ENCODE measurements at regions not wholly inside any gene's neighbourhood (a gene's known extent, or its start where the extent isn't known, plus 50 kb on each side); places are given as distances from the start of the nearest gene placed in this dataset.

GRCh38 chr11:22491555-22492225 lies 133.9 kb downstream of the FANCF start:
- Histone ChIP-seq H3K27ac (ENCODE audit: low read length) (no peak overlapping the region), H3K27me3 (ENCODE audit: control insufficient read depth, insufficient read depth) (no peaks in the 10 kb centered on the region), H3K9me3 (ENCODE audit: control insufficient read depth, low read length) (no peaks in the 10 kb centered on the region), H3K4me1 (ENCODE audit: control insufficient read depth, insufficient read depth, low read length) (no peaks in the 10 kb centered on the region), H3K4me3 (ENCODE audit: low read length) (no peak overlapping the region)
- WGBS, result 78% methylated on average over 16 of the region's 16 CpGs
- DNase-seq, result no peak
- ATAC-seq, result no peak
- intact Hi-C loops (cut with DNase I), result no loop called here

GRCh38 chr11:22479971-22480720 lies 142.0 kb downstream of the SLC17A6 start:
- WGBS, result 69% methylated on average over 4 of the region's 4 CpGs
- no peak overlapping the region for H3K4me3 ChIP-seq (ENCODE audit: low read length)
- H3K27me3 ChIP-seq (ENCODE audit: control insufficient read depth, insufficient read depth), result no peaks in the 10 kb centered on the region
- no peak overlapping the region for H3K27ac ChIP-seq (ENCODE audit: low read length)
- intact Hi-C loops (cut with DNase I), result no loop called here
- no peak for ATAC-seq
- DNase-seq, result no peak
- no peaks in the 10 kb centered on the region for H3K4me1 ChIP-seq (ENCODE audit: control insufficient read depth, insufficient read depth, low read length)
- H3K9me3 ChIP-seq (ENCODE audit: control insufficient read depth, low read length), result no peaks in the 10 kb centered on the region

GRCh38 chr11:22479208-22479607 lies 141.0 kb downstream of the SLC17A6 start:
- intact Hi-C loops (cut with DNase I), result no loop called here
- DNase-seq, result no peak
- H3K27ac ChIP-seq (ENCODE audit: low read length), result no peak overlapping the region
- no peaks in the 10 kb centered on the region for H3K9me3 ChIP-seq (ENCODE audit: control insufficient read depth, low read length)
- WGBS, result 64% methylated on average over 1 of the region's 1 CpG
- no peak for ATAC-seq
- H3K4me3 ChIP-seq (ENCODE audit: low read length), result no peak overlapping the region
- no peaks in the 10 kb centered on the region for H3K27me3 ChIP-seq (ENCODE audit: control insufficient read depth, insufficient read depth)
- H3K4me1 ChIP-seq (ENCODE audit: control insufficient read depth, insufficient read depth, low read length), result no peaks in the 10 kb centered on the region

GRCh38 chr11:22478169-22478568 lies 140.0 kb downstream of the SLC17A6 start:
- intact Hi-C loops (cut with DNase I), result no loop called here
- H3K27me3 ChIP-seq (ENCODE audit: control insufficient read depth, insufficient read depth), result no peaks in the 10 kb centered on the region
- H3K4me1 ChIP-seq (ENCODE audit: control insufficient read depth, insufficient read depth, low read length), result no peaks in the 10 kb centered on the region
- H3K9me3 ChIP-seq (ENCODE audit: control insufficient read depth, low read length), result no peaks in the 10 kb centered on the region
- no peak overlapping the region for H3K4me3 ChIP-seq (ENCODE audit: low read length)
- H3K27ac ChIP-seq (ENCODE audit: low read length), result no peak overlapping the region
- ATAC-seq (no peak), DNase-seq (no peak)
- WGBS, result 60% methylated on average over 1 of the region's 1 CpG

- Histone ChIP-seq H3K9me3 (ENCODE audit: control insufficient read depth, low read length) (no peaks in the 10 kb centered on the region), H3K4me3 (ENCODE audit: low read length) (no peak overlapping the region), H3K27me3 (ENCODE audit: control insufficient read depth, insufficient read depth) (no peaks in the 10 kb centered on the region), H3K27ac (ENCODE audit: low read length) (no peak overlapping the region), H3K4me1 (ENCODE audit: control insufficient read depth, insufficient read depth, low read length) (no peaks in the 10 kb centered on the region)
- ATAC-seq (no peak), DNase-seq (no peak)
- intact Hi-C loops (cut with DNase I), result no loop called here
Measured at GRCh38 chr11:22477312-22477711, 139.1 kb downstream of the SLC17A6 start.

GRCh38 chr11:22476589-22476988 lies 138.4 kb downstream of the SLC17A6 start:
- no peaks in the 10 kb centered on the region for H3K9me3 ChIP-seq (ENCODE audit: control insufficient read depth, low read length)
- H3K27ac ChIP-seq (ENCODE audit: low read length), result no peak overlapping the region
- ATAC-seq (no peak), DNase-seq (no peak)
- no peaks in the 10 kb centered on the region for H3K4me1 ChIP-seq (ENCODE audit: control insufficient read depth, insufficient read depth, low read length)
- intact Hi-C loops (cut with DNase I), result no loop called here
- no peaks in the 10 kb centered on the region for H3K27me3 ChIP-seq (ENCODE audit: control insufficient read depth, insufficient read depth)
- 85% methylated on average over 3 of the region's 3 CpGs for WGBS
- no peak overlapping the region for H3K4me3 ChIP-seq (ENCODE audit: low read length)

GRCh38 chr11:22474616-22475015 lies 136.4 kb downstream of the SLC17A6 start:
- Histone ChIP-seq H3K27me3 (ENCODE audit: control insufficient read depth, insufficient read depth) (no peaks in the 10 kb centered on the region), H3K4me1 (ENCODE audit: control insufficient read depth, insufficient read depth, low read length) (no peaks in the 10 kb centered on the region), H3K27ac (ENCODE audit: low read length) (no peak overlapping the region), H3K4me3 (ENCODE audit: low read length) (no peak overlapping the region), H3K9me3 (ENCODE audit: control insufficient read depth, low read length) (no peaks in the 10 kb centered on the region)
- ATAC-seq, result no peak
- WGBS, result 72% methylated on average over 4 of the region's 4 CpGs
- intact Hi-C loops (cut with DNase I), result no loop called here
- DNase-seq, result no peak

GRCh38 chr11:22473586-22473985 lies 135.4 kb downstream of the SLC17A6 start:
- ATAC-seq (no peak), DNase-seq (no peak)
- intact Hi-C loops (cut with DNase I), result no loop called here
- WGBS, result 94% methylated on average over 1 of the region's 1 CpG
- Histone ChIP-seq H3K4me1 (ENCODE audit: control insufficient read depth, insufficient read depth, low read length) (no peaks in the 10 kb centered on the region), H3K27me3 (ENCODE audit: control insufficient read depth, insufficient read depth) (no peaks in the 10 kb centered on the region), H3K9me3 (ENCODE audit: control insufficient read depth, low read length) (no peaks in the 10 kb centered on the region), H3K27ac (ENCODE audit: low read length) (no peak overlapping the region), H3K4me3 (ENCODE audit: low read length) (no peak overlapping the region)

GRCh38 chr11:22472306-22472705 lies 134.1 kb downstream of the SLC17A6 start:
- intact Hi-C loops (cut with DNase I), result no loop called here
- Histone ChIP-seq H3K27ac (ENCODE audit: low read length) (no peak overlapping the region), H3K4me3 (ENCODE audit: low read length) (no peak overlapping the region), H3K9me3 (ENCODE audit: control insufficient read depth, low read length) (no peaks in the 10 kb centered on the region), H3K4me1 (ENCODE audit: control insufficient read depth, insufficient read depth, low read length) (no peaks in the 10 kb centered on the region), H3K27me3 (ENCODE audit: control insufficient read depth, insufficient read depth) (no peaks in the 10 kb centered on the region)
- ATAC-seq, result no peak
- WGBS, result 77% methylated on average over 7 of the region's 7 CpGs
- DNase-seq, result no peak

- H3K27me3 ChIP-seq (ENCODE audit: control insufficient read depth, insufficient read depth), result no peaks in the 10 kb centered on the region
- ATAC-seq, result no peak
- no peak for DNase-seq
- H3K4me3 ChIP-seq (ENCODE audit: low read length), result no peak overlapping the region
- no peaks in the 10 kb centered on the region for H3K4me1 ChIP-seq (ENCODE audit: control insufficient read depth, insufficient read depth, low read length)
- intact Hi-C loops (cut with DNase I), result no loop called here
- no peaks in the 10 kb centered on the region for H3K9me3 ChIP-seq (ENCODE audit: control insufficient read depth, low read length)
- no peak overlapping the region for H3K27ac ChIP-seq (ENCODE audit: low read length)
- 61% methylated on average over 2 of the region's 2 CpGs for WGBS
Measured at GRCh38 chr11:22471385-22471784, 133.2 kb downstream of the SLC17A6 start.

GRCh38 chr11:22467741-22468140 lies 129.6 kb downstream of the SLC17A6 start:
- H3K4me1 ChIP-seq (ENCODE audit: control insufficient read depth, insufficient read depth, low read length), result no peaks in the 10 kb centered on the region
- WGBS, result 91% methylated on average over 2 of the region's 2 CpGs

More at GRCh38 chr11:22467741-22468140, 129.6 kb downstream of the SLC17A6 start:
- no peak overlapping the region for H3K27ac ChIP-seq (ENCODE audit: low read length)
- no peaks in the 10 kb centered on the region for H3K9me3 ChIP-seq (ENCODE audit: control insufficient read depth, low read length)
- intact Hi-C loops (cut with DNase I), result no loop called here
- H3K4me3 ChIP-seq (ENCODE audit: low read length), result no peak overlapping the region
- ATAC-seq, result no peak
- H3K27me3 ChIP-seq (ENCODE audit: control insufficient read depth, insufficient read depth), result no peaks in the 10 kb centered on the region
- no peak for DNase-seq

All from right cardiac atrium (tissue), 5 donors.